NCI-H2227 treated with DMSO at 0.1 percent for 48 hours (cell line): ENCODE measurements at regions not wholly inside any gene's neighbourhood (a gene's known extent, or its start where the extent isn't known, plus 50 kb on each side); places are given as distances from the start of the nearest gene placed in this dataset.
A peak's percentile ranks its signal among the peaks of the same experiment; 100 is the strongest.

ENCODE experiments used
- DNase-seq: peaks from one replicate; lab custom pipeline; 2025; lab: John Stamatoyannopoulos, UW

GRCh38 chr11:36726420-36726819 lies 128.4 kb upstream of the RAG2 start:
- no peak for DNase-seq

GRCh38 chr11:36724742-36725385 lies 126.8 kb upstream of the RAG2 start:
- DNase-seq: no peak

GRCh38 chr11:36722421-36722820 lies 124.4 kb upstream of the RAG2 start:
- no peak for DNase-seq

- DNase-seq: peak; percentile 94
Observed at GRCh38 chr11:36719358-36720107, 121.5 kb upstream of the RAG2 start.

GRCh38 chr11:36718451-36718850 lies 120.4 kb upstream of the RAG2 start:
- DNase-seq: peak; percentile 90

GRCh38 chr11:36713715-36714114 lies 115.7 kb upstream of the RAG2 start:
- DNase-seq: no peak

GRCh38 chr11:36711104-36711825 lies 113.2 kb upstream of the RAG2 start:
- DNase-seq: no peak
